Astrocyte (in vitro differentiated cells and primary cell): ENCODE measurements at regions not wholly inside any gene's neighbourhood (a gene's known extent, or its start where the extent isn't known, plus 50 kb on each side); places are given as distances from the start of the nearest gene placed in this dataset.

Experiments
- CTCF ChIP-seq: IDR thresholded peaks from 2 replicates; pipeline ENCODE4 v1.5.1; 2011; ENCODE audit warnings: low read depth, mild to moderate bottlenecking, inconsistent platforms, low read length, moderate library complexity; ENCODE audit not compliant: insufficient read depth
- EZH2 ChIP-seq: IDR thresholded peaks from 2 replicates; pipeline ENCODE4 v1.6.1; 2012; ENCODE audit warnings: mild to moderate bottlenecking, low read length, inconsistent platforms; ENCODE audit not compliant: insufficient read depth

DNA sequence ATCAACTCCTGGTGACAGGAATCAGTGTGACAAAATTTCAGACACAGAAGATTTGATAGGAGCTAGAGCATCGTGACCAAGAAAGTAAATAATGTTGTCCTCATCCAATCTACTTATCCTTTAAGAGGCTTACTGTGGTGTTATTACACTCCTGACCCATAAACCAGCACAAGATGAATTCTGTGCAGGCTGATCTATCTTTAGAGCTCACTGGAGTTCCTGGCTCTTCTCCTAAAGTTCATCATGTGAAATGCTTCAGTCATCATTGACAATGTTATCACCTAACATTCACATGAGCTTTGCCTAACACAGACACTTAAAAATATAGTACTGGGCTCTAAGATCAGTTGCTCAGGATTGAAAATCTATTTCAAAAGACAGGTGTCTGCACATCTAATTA is 271.0 kb upstream of the HSF2 start:
- TF ChIP-seq CTCF, result no peak
- TF ChIP-seq EZH2, result no peak
